Fibroblast of skin of back (primary cell): ENCODE measurements at regions not wholly inside any gene's neighbourhood (a gene's known extent, or its start where the extent isn't known, plus 50 kb on each side); places are given as distances from the start of the nearest gene placed in this dataset.
"Not testable (repeated sequence)": the region's sequence is repeated elsewhere in the genome, so short reads cannot be mapped to it uniquely, and the experiment has no call there.

ENCODE experiments used
- DNase-seq: peaks from one replicate; pipeline ENCODE4 v3.0.0-alpha.2; 2013

GRCh38 chr1:191675856-191676783 is 482.1 kb upstream of the RGS18 start:
- DNase-seq, result no peak

GRCh38 chr1:191685669-191686068 is 472.6 kb upstream of the RGS18 start:
- no peak for DNase-seq

GRCh38 chr1:191687721-191688120 is 470.5 kb upstream of the RGS18 start:
- DNase-seq, result no peak

- DNase-seq, result no peak
Measured at GRCh38 chr1:191690931-191691330, 467.3 kb upstream of the RGS18 start.

GRCh38 chr1:191693797-191694196 is 464.5 kb upstream of the RGS18 start:
- DNase-seq, result no peak

GRCh38 chr1:191695865-191696264 is 462.4 kb upstream of the RGS18 start:
- peak; percentile 12 for DNase-seq

GRCh38 chr1:191696354-191696753 is 461.9 kb upstream of the RGS18 start:
- DNase-seq, result no peak

GRCh38 chr1:191697556-191697955 is 460.7 kb upstream of the RGS18 start:
- no peak for DNase-seq

GRCh38 chr1:191698246-191698645 is 460.0 kb upstream of the RGS18 start:
- DNase-seq, result no peak

- DNase-seq, result no peak
Measured at GRCh38 chr1:191699343-191699742, 458.9 kb upstream of the RGS18 start.

- DNase-seq, result no peak
Measured at GRCh38 chr1:191700922-191701321, 457.3 kb upstream of the RGS18 start.

GRCh38 chr1:191702124-191702523 is 456.1 kb upstream of the RGS18 start:
- DNase-seq, result no peak

- DNase-seq, result peak; percentile 50
Measured at GRCh38 chr1:191707288-191707687, 451.0 kb upstream of the RGS18 start.

GRCh38 chr1:191709215-191709614 is 449.0 kb upstream of the RGS18 start:
- no peak for DNase-seq

GRCh38 chr1:191711961-191712360 is 446.3 kb upstream of the RGS18 start:
- DNase-seq, result no peak

GRCh38 chr1:191714845-191715244 is 443.4 kb upstream of the RGS18 start:
- DNase-seq, result no peak

GRCh38 chr1:191729742-191730141 is 428.5 kb upstream of the RGS18 start:
- DNase-seq, result peak; percentile 7

- DNase-seq, result not testable (repeated sequence)
Measured at GRCh38 chr1:191731608-191732302, 426.5 kb upstream of the RGS18 start.

GRCh38 chr1:191734321-191734720 is 423.9 kb upstream of the RGS18 start:
- DNase-seq, result no peak

GRCh38 chr1:191739544-191739943 is 418.7 kb upstream of the RGS18 start:
- DNase-seq, result no peak

GRCh38 chr1:191752342-191752741 is 405.9 kb upstream of the RGS18 start:
- DNase-seq, result peak; percentile 8

GRCh38 chr1:191760016-191760415 is 398.2 kb upstream of the RGS18 start:
- DNase-seq, result no peak

- no peak for DNase-seq
Measured at GRCh38 chr1:191788551-191788950, 369.7 kb upstream of the RGS18 start.

- no peak for DNase-seq
Measured at GRCh38 chr1:191798178-191798577, 360.1 kb upstream of the RGS18 start.
